SK-N-SH (cell line): ENCODE measurements at regions not wholly inside any gene's neighbourhood (a gene's known extent, or its start where the extent isn't known, plus 50 kb on each side); places are given as distances from the start of the nearest gene placed in this dataset.

Experiments
- CTCF ChIA-PET: fragments of 300-600, 350-600 bp; formaldehyde crosslinking; extraction: SDS; loops from one replicate; lab custom pipeline; 2021; lab: Yijun Ruan, JAX
- POLR2A ChIA-PET: fragments of 350-600 bp; sonication (Branson Sonifier 250); formaldehyde crosslinking; extraction: SDS; loops from one replicate; lab custom pipeline; 2020; ENCODE audit warnings: antibody characterized with exemption, inconsistent platforms; lab: Yijun Ruan, JAX
- DNase-seq: peaks from one replicate; pipeline ENCODE4 v3.0.0; 2012
- H2AFZ ChIP-seq: fragments of 200-600 bp; sonication (generic); 2 replicates; pipeline ENCODE4 v1.8.1; 2016; ENCODE audit warnings: antibody characterized with exemption, mild to moderate bottlenecking, low read depth
- H3F3A ChIP-seq: fragments of 200-600 bp; sonication (generic); replicated peaks from 2 replicates; pipeline ENCODE3; 2016; ENCODE audit warnings: antibody characterized with exemption, mild to moderate bottlenecking; ENCODE audit not compliant: insufficient read depth
- H3K27ac ChIP-seq, 2 experiments: fragments of 200-500 bp in 1 of 2; fragments of 200-600 bp in 1 of 2; sonication (Bioruptor generic) in 1 of 2; sonication (generic), shearing (Covaris generic) in 1 of 2; 2 replicates each; pipeline versions ENCODE4 v1.5.1 to v1.6.1; 2014 to 2016; ENCODE audit warnings: low read depth in 2 of 2, inconsistent platforms in 1 of 2, low read length in 1 of 2, mild to moderate bottlenecking in 1 of 2, mixed read lengths in 1 of 2
- H3K27me3 ChIP-seq: fragments of 200-600 bp; sonication (generic), shearing (Covaris generic); 2 replicates; pipeline ENCODE4 v1.6.1; 2016; ENCODE audit warnings: mixed run types; ENCODE audit not compliant: insufficient read depth
- H3K36me3 ChIP-seq, 2 experiments: fragments of 200-500 bp in 1 of 2; fragments of 200-600 bp in 1 of 2; sonication (Bioruptor generic) in 1 of 2; sonication (generic) in 1 of 2; replicated peaks in 1 of 2; 2 replicates each; pipeline versions ENCODE3 to v1.5.1; 2014 to 2016; ENCODE audit warnings: low read length in 1 of 2, mild to moderate bottlenecking in 1 of 2; ENCODE audit not compliant: insufficient read depth in 2 of 2, control insufficient read depth in 1 of 2
- H3K4me1 ChIP-seq, 2 experiments: fragments of 200-500 bp in 1 of 2; fragments of 200-600 bp in 1 of 2; sonication (Bioruptor generic) in 1 of 2; sonication (generic), shearing (Covaris generic) in 1 of 2; 2 replicates each; pipeline versions ENCODE4 v1.5.1 to v1.6.1; 2014 to 2016; ENCODE audit warnings: low read depth in 1 of 2, low read length in 1 of 2, mixed run types in 1 of 2; ENCODE audit not compliant: insufficient read depth in 2 of 2, control insufficient read depth in 1 of 2
- H3K4me2 ChIP-seq: fragments of 200-600 bp; sonication (generic), shearing (Covaris generic); 2 replicates; pipeline ENCODE4 v1.6.1; 2017; ENCODE audit warnings: mixed run types
- H3K4me3 ChIP-seq, 2 experiments: fragments of 200-500 bp in 1 of 2; fragments of 200-600 bp in 1 of 2; sonication (Bioruptor generic) in 1 of 2; sonication (generic), shearing (Covaris generic) in 1 of 2; 2 replicates each; pipeline versions ENCODE4 v1.5.1 to v1.8.1; 2014 to 2016; ENCODE audit warnings: low read depth in 2 of 2, inconsistent platforms in 1 of 2, low read length in 1 of 2, mild to moderate bottlenecking in 1 of 2, mixed read lengths in 1 of 2, moderate library complexity in 1 of 2
- H3K79me2 ChIP-seq: fragments of 200-600 bp; sonication (generic); 2 replicates; pipeline ENCODE4 v1.8.1; 2017; ENCODE audit warnings: mild to moderate bottlenecking; ENCODE audit not compliant: insufficient read depth
- H3K9ac ChIP-seq: fragments of 200-600 bp; sonication (generic); 2 replicates; pipeline ENCODE4 v1.6.1; 2017; ENCODE audit warnings: mixed run types
- H3K9me2 ChIP-seq: fragments of 200-600 bp; sonication (generic); 2 replicates; pipeline ENCODE4 v1.6.1; 2017; ENCODE audit warnings: mixed run types
- H3K9me3 ChIP-seq: fragments of 200-600 bp; sonication (generic); 2 replicates; pipeline ENCODE4 v1.6.1; 2017; ENCODE audit warnings: mixed run types, mild to moderate bottlenecking, moderate library complexity
- H4K20me1 ChIP-seq: fragments of 200-600 bp; sonication (generic); 2 replicates; pipeline ENCODE4 v1.6.1; 2017; ENCODE audit warnings: mild to moderate bottlenecking, mixed run types; ENCODE audit not compliant: insufficient read depth
- CHD2 ChIP-seq: fragments of 150-350 bp; IDR thresholded peaks from 2 replicates; pipeline ENCODE4 v1.6.1; 2018; ENCODE audit warnings: low read length; ENCODE audit not compliant: partially characterized antibody
- ELF1 ChIP-seq: IDR thresholded peaks from 2 replicates; pipeline ENCODE4 v1.4.0; 2012
- EP300 ChIP-seq, 2 experiments: IDR thresholded peaks; 2 replicates each; pipeline versions ENCODE4 v1.4.0 to v1.6.1; 2012; ENCODE audit warnings: borderline replicate concordance in 1 of 2, low read depth in 1 of 2, low read length in 1 of 2
- EZH2phosphoT487 ChIP-seq: fragments of 200-600 bp; sonication (generic); IDR thresholded peaks from 2 replicates; pipeline ENCODE4 v1.6.1; 2017; ENCODE audit warnings: low read depth, mixed run types, mild to moderate bottlenecking, antibody characterized with exemption, moderate library complexity, borderline replicate concordance
- FOSL2 ChIP-seq: IDR thresholded peaks from 2 replicates; pipeline ENCODE4 v1.4.0; 2012; ENCODE audit warnings: low read depth, mild to moderate bottlenecking, moderate library complexity, borderline replicate concordance
- FOXJ3 ChIP-seq: sonication (generic); formaldehyde crosslinking; IDR thresholded peaks from 2 replicates; pipeline ENCODE4 v1.5.1; 2020; ENCODE audit warnings: mild to moderate bottlenecking, missing genetic modification reagents
- FOXM1 ChIP-seq: IDR thresholded peaks from 2 replicates; pipeline ENCODE4 v1.4.0; 2012; ENCODE audit warnings: low read depth, mild to moderate bottlenecking
- GABPA ChIP-seq: IDR thresholded peaks from 2 replicates; pipeline ENCODE4 v1.4.0; 2012; ENCODE audit warnings: low read depth, mild to moderate bottlenecking
- GATA2 ChIP-seq: sonication (generic); formaldehyde crosslinking; IDR thresholded peaks from 2 replicates; pipeline ENCODE4 v1.5.0; 2020; ENCODE audit warnings: mild to moderate bottlenecking, missing genetic modification reagents
- MEF2A ChIP-seq: IDR thresholded peaks from 2 replicates; pipeline ENCODE4 v1.4.0; 2012; ENCODE audit warnings: low read depth, borderline replicate concordance
- MXI1 ChIP-seq: IDR thresholded peaks from 2 replicates; pipeline ENCODE4 v1.6.1; 2012; ENCODE audit warnings: mild to moderate bottlenecking, low read depth, low read length, improper control_type of control experiment
- RAD21 ChIP-seq: IDR thresholded peaks from 2 replicates; pipeline ENCODE4 v1.6.1; 2012; ENCODE audit warnings: mild to moderate bottlenecking, low read length
- RCOR1 ChIP-seq: fragments of 150-350 bp; IDR thresholded peaks from 2 replicates; pipeline ENCODE4 v1.6.1; 2017; ENCODE audit warnings: antibody characterized with exemption, low read length
- RXRA ChIP-seq: IDR thresholded peaks from 2 replicates; pipeline ENCODE4 v1.4.0; 2012; ENCODE audit warnings: low read depth, mild to moderate bottlenecking, borderline replicate concordance
- SIN3A ChIP-seq: IDR thresholded peaks from 2 replicates; pipeline ENCODE4 v1.6.1; 2012; ENCODE audit warnings: low read depth, mild to moderate bottlenecking, low read length, moderate library complexity, borderline replicate concordance
- SMC3 ChIP-seq: IDR thresholded peaks from 2 replicates; pipeline ENCODE4 v1.6.1; 2012; ENCODE audit warnings: low read depth, low read length, improper control_type of control experiment
- TCF12 ChIP-seq: IDR thresholded peaks from 2 replicates; pipeline ENCODE4 v1.4.0; 2012
- TEAD4 ChIP-seq: IDR thresholded peaks from 2 replicates; pipeline ENCODE4 v1.4.0; 2012; ENCODE audit warnings: mild to moderate bottlenecking, borderline replicate concordance; ENCODE audit not compliant: insufficient read depth
- USF2 ChIP-seq: fragments of 150-350 bp; IDR thresholded peaks from 2 replicates; pipeline ENCODE4 v1.6.1; 2017; ENCODE audit warnings: antibody characterized with exemption, low read length, low read depth, borderline replicate concordance
- YY1 ChIP-seq: IDR thresholded peaks from 2 replicates; pipeline ENCODE4 v1.4.0; 2012; ENCODE audit warnings: low read depth, mild to moderate bottlenecking
- WGBS: methylation state at CpG from one replicate; pipeline ENCODE4 v1.1.6; 2017; ENCODE audit warnings: low lambda C conversion rate; 5-methylcytosine and 5-hydroxymethylcytosine counted together
- TF ChIP-seq, protein P1 (sequence below): IDR thresholded peaks from 2 replicates; pipeline ENCODE4 v1.4.0; 2012; ENCODE audit warnings: low read depth, borderline replicate concordance

GRCh38 chr9:6113819-6114218 is 98.4 kb upstream of the RANBP6 start:
- Histone ChIP-seq H4K20me1 (no peaks in the 10 kb centered on the region), H3K4me2 (no peak overlapping the region), H3K9me3 (no peaks in the 10 kb centered on the region), H2AFZ (no peak overlapping the region), H3F3A (no peaks in the 10 kb centered on the region), H3K36me3 (no peaks in the 10 kb centered on the region), H3K4me1 (no peaks in the 10 kb centered on the region), H3K27ac (no peak overlapping the region), H3K79me2 (no peaks in the 10 kb centered on the region), H3K9ac (no peak overlapping the region), H3K4me3 (no peak overlapping the region), H3K27me3 (no peaks in the 10 kb centered on the region), H3K9me2 (no peaks in the 10 kb centered on the region)
- DNase-seq: no peak
- ChIA-PET CTCF (no interaction called here), POLR2A (no interaction called here)
- 32% methylated on average over 4 of the region's 6 CpGs for WGBS
- TF ChIP-seq USF2: no peak
- TF ChIP-seq RXRA: no peak
- no peak for TF ChIP-seq EZH2phosphoT487
- no peak for TF ChIP-seq RAD21
- no peak for TF ChIP-seq FOXJ3 (CRISPR knock-in tag)
- no peak for TF ChIP-seq GABPA
- TF ChIP-seq EP300 (IDR thresholded peaks at IDR 0.05; ENCODE audit: borderline replicate concordance in 1 of 2, low read depth in 1 of 2, low read length in 1 of 2): no peak

- no peaks in the 10 kb centered on the region for H3K9me3 ChIP-seq
- H3K4me1 ChIP-seq: no peaks in the 10 kb centered on the region
- WGBS: 53% methylated on average over 5 of the region's 5 CpGs
- H3K27me3 ChIP-seq: no peaks in the 10 kb centered on the region
- H3F3A ChIP-seq: no peaks in the 10 kb centered on the region
- H3K27ac ChIP-seq: no peak overlapping the region
- no peak overlapping the region for H3K4me2 ChIP-seq
- no peak for DNase-seq
- no peak for TF ChIP-seq MEF2A
- no peak for TF ChIP-seq RXRA
- TF ChIP-seq CHD2: no peak
- TF ChIP-seq EZH2phosphoT487: no peak
- TF ChIP-seq FOXM1: no peak
- TF ChIP-seq, protein P1, sequence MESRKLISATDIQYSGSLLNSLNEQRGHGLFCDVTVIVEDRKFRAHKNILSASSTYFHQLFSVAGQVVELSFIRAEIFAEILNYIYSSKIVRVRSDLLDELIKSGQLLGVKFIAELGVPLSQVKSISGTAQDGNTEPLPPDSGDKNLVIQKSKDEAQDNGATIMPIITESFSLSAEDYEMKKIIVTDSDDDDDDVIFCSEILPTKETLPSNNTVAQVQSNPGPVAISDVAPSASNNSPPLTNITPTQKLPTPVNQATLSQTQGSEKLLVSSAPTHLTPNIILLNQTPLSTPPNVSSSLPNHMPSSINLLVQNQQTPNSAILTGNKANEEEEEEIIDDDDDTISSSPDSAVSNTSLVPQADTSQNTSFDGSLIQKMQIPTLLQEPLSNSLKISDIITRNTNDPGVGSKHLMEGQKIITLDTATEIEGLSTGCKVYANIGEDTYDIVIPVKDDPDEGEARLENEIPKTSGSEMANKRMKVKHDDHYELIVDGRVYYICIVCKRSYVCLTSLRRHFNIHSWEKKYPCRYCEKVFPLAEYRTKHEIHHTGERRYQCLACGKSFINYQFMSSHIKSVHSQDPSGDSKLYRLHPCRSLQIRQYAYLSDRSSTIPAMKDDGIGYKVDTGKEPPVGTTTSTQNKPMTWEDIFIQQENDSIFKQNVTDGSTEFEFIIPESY: no peak
- no peak for TF ChIP-seq YY1
- no peak for TF ChIP-seq GATA2
- no peak for TF ChIP-seq GABPA
- no peak for TF ChIP-seq MXI1
- TF ChIP-seq SMC3: no peak
- no peak for TF ChIP-seq SIN3A
- TF ChIP-seq FOSL2: no peak
- TF ChIP-seq RCOR1: no peak
- no peak for TF ChIP-seq TCF12
- TF ChIP-seq EP300 (IDR thresholded peaks at IDR 0.05; ENCODE audit: borderline replicate concordance in 1 of 2, low read depth in 1 of 2, low read length in 1 of 2): no peak
- TF ChIP-seq ELF1: no peak
- no peak for TF ChIP-seq TEAD4
- no peak for TF ChIP-seq USF2
- TF ChIP-seq FOXJ3 (CRISPR knock-in tag): no peak
- no peak overlapping the region for H3K9ac ChIP-seq
- H4K20me1 ChIP-seq: no peaks in the 10 kb centered on the region
- no peak overlapping the region for H2AFZ ChIP-seq
- CTCF ChIA-PET: no interaction called here
- H3K9me2 ChIP-seq: no peaks in the 10 kb centered on the region
- H3K4me3 ChIP-seq: no peak overlapping the region
- POLR2A ChIA-PET: no interaction called here
- H3K36me3 ChIP-seq: no peaks in the 10 kb centered on the region
- H3K79me2 ChIP-seq: no peaks in the 10 kb centered on the region
Measured at GRCh38 chr9:6113312-6113711, 97.9 kb upstream of the RANBP6 start.
